ENCODE measurements at regions not wholly inside any gene's neighbourhood (a gene's known extent, or its start where the extent isn't known, plus 50 kb on each side); places are given as distances from the start of the nearest gene placed in this dataset.

- no peak for TF ChIP-seq CDX4 (CRISPR knock-in tag; IDR thresholded peaks at IDR 0.05; ENCODE audit: borderline replicate concordance)
These were observed 142.8 kb downstream of the KLF5 start (continued) for GRCh38 chr13:73201626-73202025.

GRCh38 chr13:73198991-73199411, 140.2 kb downstream of the KLF5 start:
- CTCF ChIA-PET: interaction anchor here (1.3 kb wide), 1 partner anchor 140 kb away, joined by 4 read pairs; the partner anchor contains the start of gene KLF5
- Mint-ChIP-seq H3K27ac (no peak overlapping the region), H3K4me3 (no peak overlapping the region), H3K27me3 (ENCODE audit: low read depth) (no peaks in the 10 kb centered on the region), H3K36me3 (no peaks in the 10 kb centered on the region), H3K4me1 (no peaks in the 10 kb centered on the region), H3K9me3 (no peaks in the 10 kb centered on the region)
- ATAC-seq (no peak), DNase-seq (ENCODE audit: low spot score) (no peak)
- POLR2A ChIA-PET: no interaction called here
- TF ChIP-seq MAX (CRISPR knock-in tag; IDR thresholded peaks at IDR 0.05): no peak
- TF ChIP-seq PREB (CRISPR knock-in tag; IDR thresholded peaks at IDR 0.05; ENCODE audit: borderline replicate concordance): no peak
- TF ChIP-seq TEAD1 (CRISPR knock-in tag; IDR thresholded peaks at IDR 0.05): no peak
- no peak for TF ChIP-seq NFE2L1 (CRISPR knock-in tag; IDR thresholded peaks at IDR 0.05)
- no peak for TF ChIP-seq GABPB1 (CRISPR knock-in tag; IDR thresholded peaks at IDR 0.05)
- no peak for TF ChIP-seq CDX4 (CRISPR knock-in tag; IDR thresholded peaks at IDR 0.05; ENCODE audit: borderline replicate concordance)
- no peak for TF ChIP-seq FOXP1 (CRISPR knock-in tag; IDR thresholded peaks at IDR 0.05; ENCODE audit: borderline replicate concordance)
- no peak for TF ChIP-seq HMGA2 (CRISPR knock-in tag; IDR thresholded peaks at IDR 0.05)
- TF ChIP-seq MYBL2 (CRISPR knock-in tag; IDR thresholded peaks at IDR 0.05): no peak
- no peak for TF ChIP-seq SOX15 (CRISPR knock-in tag; IDR thresholded peaks at IDR 0.05)
- no peak for TF ChIP-seq ZMAT4 (CRISPR knock-in tag; IDR thresholded peaks at IDR 0.05)
- TF ChIP-seq ATF3 (CRISPR knock-in tag; conservative IDR thresholded peaks at IDR 0.05): no peak
- TF ChIP-seq NR2C2 (CRISPR knock-in tag; IDR thresholded peaks at IDR 0.05): no peak
- no peak for TF ChIP-seq JAZF1 (CRISPR knock-in tag; IDR thresholded peaks at IDR 0.05)
- no peak for TF ChIP-seq FOXJ3 (CRISPR knock-in tag; IDR thresholded peaks at IDR 0.05; ENCODE audit: borderline replicate concordance)
- TF ChIP-seq E2F4 (CRISPR knock-in tag; IDR thresholded peaks at IDR 0.05; ENCODE audit: borderline replicate concordance, low read depth): no peak
- no peak for TF ChIP-seq ZNF138 (CRISPR knock-in tag; conservative IDR thresholded peaks at IDR 0.05)
- no peak for TF ChIP-seq ZBTB43 (CRISPR knock-in tag; IDR thresholded peaks at IDR 0.05)

GRCh38 chr13:73195091-73195490, 136.3 kb downstream of the KLF5 start:
- POLR2A ChIA-PET: no interaction called here
- H3K36me3 Mint-ChIP-seq: no peaks in the 10 kb centered on the region
- H3K27me3 Mint-ChIP-seq (ENCODE audit: low read depth): no peaks in the 10 kb centered on the region
- TF ChIP-seq NR3C1 (CRISPR knock-in tag; conservative IDR thresholded peaks at IDR 0.05; ENCODE audit: low read depth) (no peak), TEAD1 (CRISPR knock-in tag; IDR thresholded peaks at IDR 0.05) (no peak), FOXK1 (CRISPR knock-in tag; IDR thresholded peaks at IDR 0.05) (no peak), STAT6 (CRISPR knock-in tag; conservative IDR thresholded peaks at IDR 0.05; ENCODE audit: low read depth) (no peak), ZNF423 (CRISPR knock-in tag; IDR thresholded peaks at IDR 0.05) (no peak), GABPB1 (CRISPR knock-in tag; IDR thresholded peaks at IDR 0.05) (no peak), RORB (CRISPR knock-in tag; IDR thresholded peaks at IDR 0.05) (no peak), ZNF219 (CRISPR knock-in tag; IDR thresholded peaks at IDR 0.05; ENCODE audit: borderline replicate concordance) (no peak), MYBL2 (CRISPR knock-in tag; IDR thresholded peaks at IDR 0.05) (no peak)
- peaks cover 5% of the 10 kb centered on the region for H3K4me1 Mint-ChIP-seq
- no peak for ATAC-seq
- no peak overlapping the region for H3K27ac Mint-ChIP-seq
- CTCF ChIA-PET: no interaction called here
- H3K9me3 Mint-ChIP-seq: peaks cover 11% of the 10 kb centered on the region
- no peak overlapping the region for H3K4me3 Mint-ChIP-seq
- no peak for DNase-seq (ENCODE audit: low spot score)

Data from WTC11 (cell line).